Prostate gland (tissue), 2 donors: ENCODE measurements at regions not wholly inside any gene's neighbourhood (a gene's known extent, or its start where the extent isn't known, plus 50 kb on each side); places are given as distances from the start of the nearest gene placed in this dataset.

Experiments used
- POLR2A ChIP-seq: fragments of 450-650 bp; IDR thresholded peaks from one replicate; pipeline ENCODE4 v1.6.1; 2016; ENCODE audit warnings: antibody characterized with exemption, mild to moderate bottlenecking
- TF ChIP-seq, protein P1 (sequence below), 4 experiments: fragments of 200-600 bp in 2 of 4; fragments of 450-650 bp in 2 of 4; sonication (generic) in 2 of 4; IDR thresholded peaks; 1 replicate in 3 of 4; 2 replicates in 1 of 4; pipeline ENCODE4 v1.5.1; 2016 to 2019; ENCODE audit warnings: antibody characterized with exemption in 4 of 4, mild to moderate bottlenecking in 2 of 4, moderate library complexity in 2 of 4

- TF ChIP-seq, protein P1, sequence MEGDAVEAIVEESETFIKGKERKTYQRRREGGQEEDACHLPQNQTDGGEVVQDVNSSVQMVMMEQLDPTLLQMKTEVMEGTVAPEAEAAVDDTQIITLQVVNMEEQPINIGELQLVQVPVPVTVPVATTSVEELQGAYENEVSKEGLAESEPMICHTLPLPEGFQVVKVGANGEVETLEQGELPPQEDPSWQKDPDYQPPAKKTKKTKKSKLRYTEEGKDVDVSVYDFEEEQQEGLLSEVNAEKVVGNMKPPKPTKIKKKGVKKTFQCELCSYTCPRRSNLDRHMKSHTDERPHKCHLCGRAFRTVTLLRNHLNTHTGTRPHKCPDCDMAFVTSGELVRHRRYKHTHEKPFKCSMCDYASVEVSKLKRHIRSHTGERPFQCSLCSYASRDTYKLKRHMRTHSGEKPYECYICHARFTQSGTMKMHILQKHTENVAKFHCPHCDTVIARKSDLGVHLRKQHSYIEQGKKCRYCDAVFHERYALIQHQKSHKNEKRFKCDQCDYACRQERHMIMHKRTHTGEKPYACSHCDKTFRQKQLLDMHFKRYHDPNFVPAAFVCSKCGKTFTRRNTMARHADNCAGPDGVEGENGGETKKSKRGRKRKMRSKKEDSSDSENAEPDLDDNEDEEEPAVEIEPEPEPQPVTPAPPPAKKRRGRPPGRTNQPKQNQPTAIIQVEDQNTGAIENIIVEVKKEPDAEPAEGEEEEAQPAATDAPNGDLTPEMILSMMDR (IDR thresholded peaks at IDR 0.05) = no peak
- TF ChIP-seq POLR2A = no peak
These were observed 466.8 kb upstream of the CDH4 start for GRCh38 chr20:60785301-60785700.
